Endothelial cell of umbilical vein (primary cell): ENCODE measurements at regions not wholly inside any gene's neighbourhood (a gene's known extent, or its start where the extent isn't known, plus 50 kb on each side); places are given as distances from the start of the nearest gene placed in this dataset.

Source experiments
- BruUV-seq: library from RNA; stranded (reverse); fragments of 400-500 nt; replicated peaks from 2 replicates; lab custom pipeline; 2021; lab: Mats Ljungman, UMichigan
- CTCF ChIA-PET: fragments of 300-600, 350-600 bp; sonication (Branson Sonifier 250); formaldehyde crosslinking; loops from one replicate; lab custom pipeline; 2021; ENCODE audit warnings: antibody characterized with exemption, inconsistent platforms; lab: Charles Lee
- POLR2A ChIA-PET: fragments of 300-600, 350-600 bp; sonication (Branson Sonifier 250); formaldehyde crosslinking; loops from one replicate; lab custom pipeline; 2021; ENCODE audit warnings: antibody characterized with exemption, inconsistent platforms; lab: Charles Lee
- DNase-seq: peaks from one replicate; pipeline ENCODE4 v3.0.0-alpha.2; 2011; ENCODE audit warnings: low read depth, low spot score
- FAIRE-seq: peaks from 2 replicates; lab custom pipeline; 2011; peaks lifted over from hg19 to GRCh38; lab: Jason Lieb, UNC
- H2AFZ ChIP-seq: 2 replicates; pipeline ENCODE4 v1.6.0; 2012; ENCODE audit warnings: low read depth, low read length, control low read depth, inconsistent platforms
- H3K27ac ChIP-seq: 2 replicates; pipeline ENCODE4 v1.5.1; 2011; ENCODE audit warnings: low read depth, mild to moderate bottlenecking, control low read depth, low read length, moderate library complexity; ENCODE audit not compliant: insufficient read depth
- H3K27me3 ChIP-seq, 2 experiments: 2 replicates each; pipeline versions ENCODE4 v1.6.0 to v1.6.1; 2011; ENCODE audit warnings: low read length in 2 of 2, mixed read lengths in 1 of 2; ENCODE audit not compliant: control insufficient read depth in 2 of 2, insufficient read depth in 2 of 2
- H3K36me3 ChIP-seq, 2 experiments: 2 replicates in 1 of 2; 3 replicates in 1 of 2; pipeline ENCODE4 v1.5.1; 2011; ENCODE audit warnings: low read length in 2 of 2, mild to moderate bottlenecking in 1 of 2, moderate library complexity in 1 of 2; ENCODE audit not compliant: control insufficient read depth in 2 of 2, insufficient read depth in 2 of 2; ENCODE audit errors: extremely low read depth in 1 of 2
- H3K4me1 ChIP-seq: 3 replicates; pipeline ENCODE4 v1.5.1; 2011; ENCODE audit warnings: mild to moderate bottlenecking, low read length; ENCODE audit not compliant: control insufficient read depth, insufficient read depth; ENCODE audit errors: extremely low read depth
- H3K4me2 ChIP-seq: 2 replicates; pipeline ENCODE4 v1.6.1; 2011; ENCODE audit warnings: low read length, control low read depth, mixed read lengths; ENCODE audit not compliant: insufficient read depth
- H3K4me3 ChIP-seq, 3 experiments: fragments of 200-600 bp in 1 of 3; sonication (generic), shearing (Covaris generic) in 1 of 3; replicated peaks in 1 of 3; 2 replicates each; pipeline ENCODE4 v1.5.1; 2011 to 2016; ENCODE audit warnings: control low read depth in 3 of 3, low read length in 3 of 3, mild to moderate bottlenecking in 2 of 3, inconsistent platforms in 1 of 3, low read depth in 1 of 3, moderate library complexity in 1 of 3; ENCODE audit not compliant: insufficient read depth in 1 of 3
- H3K79me2 ChIP-seq: 2 replicates; pipeline ENCODE4 v1.6.0; 2012; ENCODE audit warnings: low read length, inconsistent platforms; ENCODE audit not compliant: control insufficient read depth, insufficient read depth
- H3K9ac ChIP-seq: replicated peaks from 2 replicates; pipeline ENCODE3; 2011; ENCODE audit warnings: low read length, control low read depth; ENCODE audit not compliant: insufficient read depth; ENCODE audit errors: extremely low read depth
- H3K9me1 ChIP-seq: replicated peaks from 3 replicates; pipeline ENCODE4 v1.6.0; 2011; ENCODE audit warnings: mild to moderate bottlenecking, low read length; ENCODE audit not compliant: control insufficient read depth, insufficient read depth; ENCODE audit errors: extremely low read depth
- H3K9me3 ChIP-seq: replicated peaks from 2 replicates; pipeline ENCODE4 v1.5.1; 2012; ENCODE audit warnings: low read length, inconsistent platforms; ENCODE audit not compliant: control insufficient read depth, insufficient read depth
- H4K20me1 ChIP-seq: replicated peaks from 2 replicates; pipeline ENCODE3; 2011; ENCODE audit warnings: mild to moderate bottlenecking, low read length; ENCODE audit not compliant: control insufficient read depth, insufficient read depth; ENCODE audit errors: extremely low read depth
- EZH2 ChIP-seq: IDR thresholded peaks from 2 replicates; pipeline ENCODE4 v1.6.1; 2012; ENCODE audit warnings: borderline replicate concordance, low read depth, mild to moderate bottlenecking, moderate library complexity, low read length, inconsistent platforms; ENCODE audit not compliant: severe bottlenecking
- FOS ChIP-seq: IDR thresholded peaks from 2 replicates; pipeline ENCODE4 v1.6.1; 2011; ENCODE audit warnings: mild to moderate bottlenecking, low read length, moderate library complexity, borderline replicate concordance; ENCODE audit not compliant: insufficient read depth
- GATA2 ChIP-seq: IDR thresholded peaks from 2 replicates; pipeline ENCODE4 v1.7.0; 2011; ENCODE audit warnings: low read depth, mild to moderate bottlenecking, moderate library complexity, mixed read lengths, low read length; ENCODE audit not compliant: insufficient read length, insufficient read depth
- JUN ChIP-seq: IDR thresholded peaks from 2 replicates; pipeline ENCODE4 v1.6.1; 2011; ENCODE audit warnings: borderline replicate concordance, low read depth; ENCODE audit not compliant: insufficient read length, insufficient read depth
- MAX ChIP-seq: IDR thresholded peaks from 2 replicates; pipeline ENCODE4 v1.6.1; 2011; ENCODE audit not compliant: insufficient read depth, insufficient read length
- MYC ChIP-seq: IDR thresholded peaks from one replicate; pipeline ENCODE4 v1.6.1; 2011; ENCODE audit warnings: mild to moderate bottlenecking, low read depth, low read length
- POLR2A ChIP-seq: IDR thresholded peaks from 2 replicates; pipeline ENCODE4 v1.6.1; 2012; ENCODE audit warnings: low read depth, mild to moderate bottlenecking, control low read depth, low read length
- POLR2AphosphoS5 ChIP-seq: IDR thresholded peaks from 2 replicates; pipeline ENCODE4 v1.6.1; 2012; ENCODE audit warnings: low read depth, mild to moderate bottlenecking, control low read depth, low read length, moderate library complexity; ENCODE audit not compliant: insufficient read depth
- dilution Hi-C: fragments of 300-500 bp; cut with MboI; formaldehyde crosslinking; loops from one replicate; pipeline ENCODE4 v1.15.0; 2019; ENCODE audit warnings: low sequenced_read_pairs; ENCODE audit not compliant: extremely low pct_ligation_motif_present
- intact Hi-C: fragments of 100-400 bp; cut with micrococcal nuclease; formaldehyde crosslinking; loops from one replicate; pipeline ENCODE4 v1.10.0; 2022
- TF ChIP-seq, protein P1 (sequence below), 2 donors: IDR thresholded peaks; 1 replicate in 1 of 2; 2 replicates in 1 of 2; pipeline ENCODE4 v1.5.1; 2011; ENCODE audit warnings: low read length in 2 of 2, mild to moderate bottlenecking in 2 of 2, moderate library complexity in 2 of 2, control low read depth in 1 of 2, inconsistent platforms in 1 of 2, low read depth in 1 of 2; ENCODE audit not compliant: insufficient read depth in 1 of 2; ENCODE audit errors: extremely low read depth in 1 of 2

- no peak for TF ChIP-seq MAX
- TF ChIP-seq JUN, result no peak
- no peak for TF ChIP-seq FOS
- TF ChIP-seq POLR2A, result no peak
- TF ChIP-seq EZH2, result no peak
- TF ChIP-seq MYC, result no peak
- no peak for TF ChIP-seq POLR2AphosphoS5
- no peak for TF ChIP-seq GATA2
- TF ChIP-seq, protein P1, sequence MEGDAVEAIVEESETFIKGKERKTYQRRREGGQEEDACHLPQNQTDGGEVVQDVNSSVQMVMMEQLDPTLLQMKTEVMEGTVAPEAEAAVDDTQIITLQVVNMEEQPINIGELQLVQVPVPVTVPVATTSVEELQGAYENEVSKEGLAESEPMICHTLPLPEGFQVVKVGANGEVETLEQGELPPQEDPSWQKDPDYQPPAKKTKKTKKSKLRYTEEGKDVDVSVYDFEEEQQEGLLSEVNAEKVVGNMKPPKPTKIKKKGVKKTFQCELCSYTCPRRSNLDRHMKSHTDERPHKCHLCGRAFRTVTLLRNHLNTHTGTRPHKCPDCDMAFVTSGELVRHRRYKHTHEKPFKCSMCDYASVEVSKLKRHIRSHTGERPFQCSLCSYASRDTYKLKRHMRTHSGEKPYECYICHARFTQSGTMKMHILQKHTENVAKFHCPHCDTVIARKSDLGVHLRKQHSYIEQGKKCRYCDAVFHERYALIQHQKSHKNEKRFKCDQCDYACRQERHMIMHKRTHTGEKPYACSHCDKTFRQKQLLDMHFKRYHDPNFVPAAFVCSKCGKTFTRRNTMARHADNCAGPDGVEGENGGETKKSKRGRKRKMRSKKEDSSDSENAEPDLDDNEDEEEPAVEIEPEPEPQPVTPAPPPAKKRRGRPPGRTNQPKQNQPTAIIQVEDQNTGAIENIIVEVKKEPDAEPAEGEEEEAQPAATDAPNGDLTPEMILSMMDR (IDR thresholded peaks at IDR 0.05; ENCODE audit: extremely low read depth in 1 of 2, insufficient read depth in 1 of 2, low read depth in 1 of 2, low read length in 2 of 2), result no peak
- no peak overlapping the region for H3K9ac ChIP-seq
- no peak overlapping the region for H3K27ac ChIP-seq
- H3K36me3 ChIP-seq, result no peaks in the 10 kb centered on the region
- no peaks in the 10 kb centered on the region for H3K9me1 ChIP-seq
- intact Hi-C loops (no loop called here), dilution Hi-C loops (no loop called here)
- H4K20me1 ChIP-seq, result no peaks in the 10 kb centered on the region
- no TSS peak for BruUV-seq
- H3K79me2 ChIP-seq, result no peaks in the 10 kb centered on the region
- FAIRE-seq (no peak), DNase-seq (no peak)
- POLR2A ChIA-PET, result no interaction called here
- CTCF ChIA-PET, result no interaction called here
- peaks cover 7 to 8% of the 10 kb centered on the region in 2 experiments for H3K27me3 ChIP-seq
- no peak overlapping the region for H3K4me3 ChIP-seq
- H2AFZ ChIP-seq, result no peak overlapping the region
- no peaks in the 10 kb centered on the region for H3K9me3 ChIP-seq
- H3K4me2 ChIP-seq, result no peak overlapping the region
- H3K4me1 ChIP-seq, result no peaks in the 10 kb centered on the region
These were observed 97.3 kb upstream of the NAMPT start for GRCh38 chr7:106382129-106382528.
